ENCODE measurements at regions not wholly inside any gene's neighbourhood (a gene's known extent, or its start where the extent isn't known, plus 50 kb on each side); places are given as distances from the start of the nearest gene placed in this dataset.

GRCh38 chr2:121898483-121898882 is 143.0 kb downstream of the TSN start (continued):
- TF ChIP-seq, protein P1, sequence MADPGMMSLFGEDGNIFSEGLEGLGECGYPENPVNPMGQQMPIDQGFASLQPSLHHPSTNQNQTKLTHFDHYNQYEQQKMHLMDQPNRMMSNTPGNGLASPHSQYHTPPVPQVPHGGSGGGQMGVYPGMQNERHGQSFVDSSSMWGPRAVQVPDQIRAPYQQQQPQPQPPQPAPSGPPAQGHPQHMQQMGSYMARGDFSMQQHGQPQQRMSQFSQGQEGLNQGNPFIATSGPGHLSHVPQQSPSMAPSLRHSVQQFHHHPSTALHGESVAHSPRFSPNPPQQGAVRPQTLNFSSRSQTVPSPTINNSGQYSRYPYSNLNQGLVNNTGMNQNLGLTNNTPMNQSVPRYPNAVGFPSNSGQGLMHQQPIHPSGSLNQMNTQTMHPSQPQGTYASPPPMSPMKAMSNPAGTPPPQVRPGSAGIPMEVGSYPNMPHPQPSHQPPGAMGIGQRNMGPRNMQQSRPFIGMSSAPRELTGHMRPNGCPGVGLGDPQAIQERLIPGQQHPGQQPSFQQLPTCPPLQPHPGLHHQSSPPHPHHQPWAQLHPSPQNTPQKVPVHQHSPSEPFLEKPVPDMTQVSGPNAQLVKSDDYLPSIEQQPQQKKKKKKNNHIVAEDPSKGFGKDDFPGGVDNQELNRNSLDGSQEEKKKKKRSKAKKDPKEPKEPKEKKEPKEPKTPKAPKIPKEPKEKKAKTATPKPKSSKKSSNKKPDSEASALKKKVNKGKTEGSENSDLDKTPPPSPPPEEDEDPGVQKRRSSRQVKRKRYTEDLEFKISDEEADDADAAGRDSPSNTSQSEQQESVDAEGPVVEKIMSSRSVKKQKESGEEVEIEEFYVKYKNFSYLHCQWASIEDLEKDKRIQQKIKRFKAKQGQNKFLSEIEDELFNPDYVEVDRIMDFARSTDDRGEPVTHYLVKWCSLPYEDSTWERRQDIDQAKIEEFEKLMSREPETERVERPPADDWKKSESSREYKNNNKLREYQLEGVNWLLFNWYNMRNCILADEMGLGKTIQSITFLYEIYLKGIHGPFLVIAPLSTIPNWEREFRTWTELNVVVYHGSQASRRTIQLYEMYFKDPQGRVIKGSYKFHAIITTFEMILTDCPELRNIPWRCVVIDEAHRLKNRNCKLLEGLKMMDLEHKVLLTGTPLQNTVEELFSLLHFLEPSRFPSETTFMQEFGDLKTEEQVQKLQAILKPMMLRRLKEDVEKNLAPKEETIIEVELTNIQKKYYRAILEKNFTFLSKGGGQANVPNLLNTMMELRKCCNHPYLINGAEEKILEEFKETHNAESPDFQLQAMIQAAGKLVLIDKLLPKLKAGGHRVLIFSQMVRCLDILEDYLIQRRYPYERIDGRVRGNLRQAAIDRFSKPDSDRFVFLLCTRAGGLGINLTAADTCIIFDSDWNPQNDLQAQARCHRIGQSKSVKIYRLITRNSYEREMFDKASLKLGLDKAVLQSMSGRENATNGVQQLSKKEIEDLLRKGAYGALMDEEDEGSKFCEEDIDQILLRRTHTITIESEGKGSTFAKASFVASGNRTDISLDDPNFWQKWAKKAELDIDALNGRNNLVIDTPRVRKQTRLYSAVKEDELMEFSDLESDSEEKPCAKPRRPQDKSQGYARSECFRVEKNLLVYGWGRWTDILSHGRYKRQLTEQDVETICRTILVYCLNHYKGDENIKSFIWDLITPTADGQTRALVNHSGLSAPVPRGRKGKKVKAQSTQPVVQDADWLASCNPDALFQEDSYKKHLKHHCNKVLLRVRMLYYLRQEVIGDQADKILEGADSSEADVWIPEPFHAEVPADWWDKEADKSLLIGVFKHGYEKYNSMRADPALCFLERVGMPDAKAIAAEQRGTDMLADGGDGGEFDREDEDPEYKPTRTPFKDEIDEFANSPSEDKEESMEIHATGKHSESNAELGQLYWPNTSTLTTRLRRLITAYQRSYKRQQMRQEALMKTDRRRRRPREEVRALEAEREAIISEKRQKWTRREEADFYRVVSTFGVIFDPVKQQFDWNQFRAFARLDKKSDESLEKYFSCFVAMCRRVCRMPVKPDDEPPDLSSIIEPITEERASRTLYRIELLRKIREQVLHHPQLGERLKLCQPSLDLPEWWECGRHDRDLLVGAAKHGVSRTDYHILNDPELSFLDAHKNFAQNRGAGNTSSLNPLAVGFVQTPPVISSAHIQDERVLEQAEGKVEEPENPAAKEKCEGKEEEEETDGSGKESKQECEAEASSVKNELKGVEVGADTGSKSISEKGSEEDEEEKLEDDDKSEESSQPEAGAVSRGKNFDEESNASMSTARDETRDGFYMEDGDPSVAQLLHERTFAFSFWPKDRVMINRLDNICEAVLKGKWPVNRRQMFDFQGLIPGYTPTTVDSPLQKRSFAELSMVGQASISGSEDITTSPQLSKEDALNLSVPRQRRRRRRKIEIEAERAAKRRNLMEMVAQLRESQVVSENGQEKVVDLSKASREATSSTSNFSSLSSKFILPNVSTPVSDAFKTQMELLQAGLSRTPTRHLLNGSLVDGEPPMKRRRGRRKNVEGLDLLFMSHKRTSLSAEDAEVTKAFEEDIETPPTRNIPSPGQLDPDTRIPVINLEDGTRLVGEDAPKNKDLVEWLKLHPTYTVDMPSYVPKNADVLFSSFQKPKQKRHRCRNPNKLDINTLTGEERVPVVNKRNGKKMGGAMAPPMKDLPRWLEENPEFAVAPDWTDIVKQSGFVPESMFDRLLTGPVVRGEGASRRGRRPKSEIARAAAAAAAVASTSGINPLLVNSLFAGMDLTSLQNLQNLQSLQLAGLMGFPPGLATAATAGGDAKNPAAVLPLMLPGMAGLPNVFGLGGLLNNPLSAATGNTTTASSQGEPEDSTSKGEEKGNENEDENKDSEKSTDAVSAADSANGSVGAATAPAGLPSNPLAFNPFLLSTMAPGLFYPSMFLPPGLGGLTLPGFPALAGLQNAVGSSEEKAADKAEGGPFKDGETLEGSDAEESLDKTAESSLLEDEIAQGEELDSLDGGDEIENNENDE (IDR thresholded peaks at IDR 0.05; ENCODE audit: insufficient replicate concordance, low read length): no peak
- TF ChIP-seq SP2 (IDR thresholded peaks at IDR 0.05; ENCODE audit: low read length) (no peak), RNF2 (IDR thresholded peaks at IDR 0.05; ENCODE audit: borderline replicate concordance, low read depth, low read length, missing control alignments, poor library complexity, severe bottlenecking) (no peak), TBP (IDR thresholded peaks at IDR 0.05; ENCODE audit: low read depth, low read length) (no peak), ATF3 (IDR thresholded peaks at IDR 0.05; ENCODE audit: insufficient read depth, low read depth, low read length) (no peak), MAFK (IDR thresholded peaks at IDR 0.05; ENCODE audit: low read depth, low read length) (no peak), ASH2L (IDR thresholded peaks at IDR 0.05; ENCODE audit: low read length) (no peak), TAF1 (IDR thresholded peaks at IDR 0.05; ENCODE audit: low read depth, low read length) (no peak), KDM4A (IDR thresholded peaks at IDR 0.05; ENCODE audit: low read depth, low read length, severe bottlenecking) (no peak), POLR2AphosphoS5 (IDR thresholded peaks at IDR 0.05; ENCODE audit: low read depth, low read length) (no peak), BACH1 (IDR thresholded peaks at IDR 0.05; ENCODE audit: low read length) (no peak), CHD1 (IDR thresholded peaks at IDR 0.05; ENCODE audit: low read depth, low read length) (no peak)
